ENCODE measurements at regions not wholly inside any gene's neighbourhood (a gene's known extent, or its start where the extent isn't known, plus 50 kb on each side); places are given as distances from the start of the nearest gene placed in this dataset.
"Not testable (repeated sequence)": the region's sequence is repeated elsewhere in the genome, so short reads cannot be mapped to it uniquely, and the experiment has no call there.

DNA sequence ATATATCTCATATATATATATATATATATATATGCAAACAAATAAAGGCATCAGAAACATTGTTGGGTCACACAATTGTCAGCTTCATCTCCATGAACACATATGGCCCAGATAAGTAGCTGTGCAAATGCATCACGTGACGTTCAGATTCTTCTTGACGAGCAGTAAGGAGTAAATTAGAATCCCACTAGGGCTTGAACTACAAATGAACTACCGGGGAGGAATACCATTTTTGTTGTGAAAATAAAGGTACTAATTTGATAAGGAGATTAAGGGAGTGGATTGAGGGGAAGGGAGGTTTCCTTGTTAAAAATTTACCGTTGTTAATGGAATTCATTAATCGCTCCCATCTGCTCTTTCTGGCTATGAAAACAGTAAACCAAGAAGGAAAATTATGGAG is 186.5 kb upstream of the COPS8 start:
- no peak for DNase-seq (ENCODE audit: low read depth in 2 of 2)

DNA sequence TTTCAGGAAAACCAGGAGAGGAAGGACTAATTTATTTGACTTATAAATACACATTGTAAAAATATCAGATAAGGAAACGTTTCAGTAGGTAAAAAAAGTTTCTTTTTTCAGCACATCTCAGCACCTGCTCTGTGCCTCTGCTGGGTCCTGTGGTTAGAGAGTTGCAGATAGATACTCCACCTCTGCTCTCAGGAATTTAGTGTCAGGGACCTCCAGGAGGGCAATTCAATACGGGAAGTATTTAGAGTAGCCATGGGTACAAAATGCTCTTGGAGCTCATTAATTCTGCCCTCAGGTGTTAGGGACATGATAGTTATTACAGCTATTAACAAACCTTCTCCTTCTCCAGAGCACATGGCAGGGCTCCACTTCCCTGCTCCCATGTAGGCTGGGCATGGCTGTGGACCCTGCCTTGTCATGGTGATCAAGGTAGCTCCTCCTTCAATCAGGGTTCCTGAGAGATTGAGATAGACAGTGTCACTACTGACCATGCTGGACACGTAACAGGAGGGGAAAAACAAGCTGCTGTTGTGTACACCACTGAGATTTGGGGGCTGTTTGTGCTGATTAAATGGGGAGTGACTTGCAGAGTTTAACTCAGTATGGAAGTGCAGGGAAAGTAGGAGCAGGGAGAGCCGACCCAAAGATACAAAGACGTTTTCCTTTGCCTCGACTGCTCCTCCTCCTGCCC is 185.6 kb upstream of the COPS8 start:
- DNase-seq (ENCODE audit: low read depth in 2 of 2): no peak

DNA sequence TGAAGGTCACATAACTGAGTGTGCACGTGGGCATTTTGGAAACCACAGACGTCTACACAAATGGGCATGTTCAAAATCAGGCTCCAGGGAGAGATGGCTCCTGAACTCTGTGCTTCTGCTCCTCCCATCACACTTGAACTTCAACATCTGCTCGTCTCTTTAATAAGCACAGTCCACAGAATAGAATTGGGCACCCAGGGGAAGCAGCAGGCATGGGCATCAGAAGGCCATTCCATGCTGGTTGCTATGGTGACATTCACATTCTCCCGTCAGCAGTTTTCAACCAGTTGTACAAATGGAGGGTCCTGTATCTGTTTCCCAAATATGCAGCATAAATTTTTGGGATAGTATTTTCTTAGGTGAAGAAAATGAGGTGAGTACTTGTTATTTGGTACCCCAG is 183.7 kb upstream of the COPS8 start:
- no peak for DNase-seq (ENCODE audit: low read depth in 2 of 2)

DNA sequence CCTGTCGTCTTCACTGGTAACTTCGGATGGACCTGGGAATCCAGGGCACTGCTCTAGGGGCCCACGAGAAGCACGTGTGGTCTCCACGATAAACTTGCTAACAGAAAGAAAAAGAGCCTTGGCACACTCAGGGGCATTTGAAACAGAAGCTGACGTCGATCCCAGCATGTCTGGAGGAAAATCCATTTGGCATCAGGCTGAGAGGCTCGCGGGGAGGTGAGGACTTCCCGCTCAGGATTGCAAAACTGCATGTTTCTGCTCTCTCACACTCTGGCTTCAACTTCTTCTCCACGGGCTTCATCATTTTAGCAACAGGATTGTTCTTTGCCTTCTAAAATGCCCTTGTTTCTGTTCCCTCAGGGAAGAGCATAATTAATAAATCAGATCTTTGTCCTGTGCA is 181.7 kb upstream of the COPS8 start:
- DNase-seq (ENCODE audit: low read depth in 2 of 2): no peak

DNA sequence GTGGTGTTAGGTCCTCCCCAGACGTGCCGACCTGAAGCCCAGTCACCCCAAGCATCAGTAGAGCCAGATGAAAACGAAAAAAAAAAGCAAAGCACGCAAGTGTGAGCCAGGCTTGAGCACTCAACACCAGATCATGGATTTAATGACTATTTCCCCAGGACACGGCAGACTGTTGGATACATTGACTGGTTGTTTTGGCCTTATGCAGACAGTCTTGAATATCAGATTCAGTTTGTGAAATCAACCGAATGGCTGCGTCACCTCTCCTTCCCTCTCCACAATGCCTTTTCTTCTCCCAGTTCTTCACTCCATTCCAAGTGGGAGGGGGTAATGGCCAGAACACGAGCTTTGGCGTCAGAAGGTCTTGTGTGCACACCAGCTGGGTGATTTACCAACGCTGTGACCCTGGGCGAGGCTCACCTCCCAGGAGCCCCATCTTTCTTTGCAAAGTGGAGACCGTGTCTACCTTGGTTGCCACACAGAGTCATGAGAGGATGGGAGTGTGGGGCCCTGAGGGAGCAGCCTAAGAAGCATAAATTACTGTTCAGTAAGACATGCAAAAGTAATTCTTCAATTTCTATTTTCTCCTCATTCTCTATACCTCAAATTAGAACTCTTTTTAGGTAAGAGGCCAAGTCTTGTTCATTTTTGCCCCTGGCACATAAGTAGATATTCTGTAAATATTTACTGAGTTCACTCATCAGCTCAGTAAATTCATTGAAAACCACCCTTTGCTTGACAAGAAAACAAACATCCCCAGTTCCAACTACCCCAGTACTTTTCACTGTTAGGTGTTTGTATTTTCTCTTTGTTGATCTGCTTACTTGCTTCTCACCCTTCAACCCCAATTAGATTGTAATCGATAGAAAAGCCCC is 181.1 kb upstream of the COPS8 start:
- DNase-seq (ENCODE audit: low read depth in 2 of 2): no peak

DNA sequence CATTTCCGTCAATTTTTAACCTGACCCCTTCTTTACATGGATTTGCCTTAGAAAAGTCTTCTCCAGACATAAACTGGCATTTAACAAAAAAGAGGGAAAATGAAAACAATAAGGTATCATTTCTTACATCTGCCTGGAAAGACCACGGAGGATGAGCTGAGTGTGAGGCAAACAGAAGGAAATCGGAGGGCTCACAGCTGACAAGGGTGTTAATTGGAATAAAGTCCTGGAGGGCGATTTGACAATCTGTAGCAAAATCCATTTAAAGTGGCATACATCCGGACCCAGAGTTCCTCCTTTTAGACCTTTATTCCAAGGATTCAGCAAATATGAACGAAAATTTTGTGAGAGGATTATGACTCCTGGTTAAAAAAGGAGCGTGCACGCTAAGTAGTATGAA is 179.7 kb upstream of the COPS8 start:
- no peak for DNase-seq (ENCODE audit: low read depth in 2 of 2)

DNA sequence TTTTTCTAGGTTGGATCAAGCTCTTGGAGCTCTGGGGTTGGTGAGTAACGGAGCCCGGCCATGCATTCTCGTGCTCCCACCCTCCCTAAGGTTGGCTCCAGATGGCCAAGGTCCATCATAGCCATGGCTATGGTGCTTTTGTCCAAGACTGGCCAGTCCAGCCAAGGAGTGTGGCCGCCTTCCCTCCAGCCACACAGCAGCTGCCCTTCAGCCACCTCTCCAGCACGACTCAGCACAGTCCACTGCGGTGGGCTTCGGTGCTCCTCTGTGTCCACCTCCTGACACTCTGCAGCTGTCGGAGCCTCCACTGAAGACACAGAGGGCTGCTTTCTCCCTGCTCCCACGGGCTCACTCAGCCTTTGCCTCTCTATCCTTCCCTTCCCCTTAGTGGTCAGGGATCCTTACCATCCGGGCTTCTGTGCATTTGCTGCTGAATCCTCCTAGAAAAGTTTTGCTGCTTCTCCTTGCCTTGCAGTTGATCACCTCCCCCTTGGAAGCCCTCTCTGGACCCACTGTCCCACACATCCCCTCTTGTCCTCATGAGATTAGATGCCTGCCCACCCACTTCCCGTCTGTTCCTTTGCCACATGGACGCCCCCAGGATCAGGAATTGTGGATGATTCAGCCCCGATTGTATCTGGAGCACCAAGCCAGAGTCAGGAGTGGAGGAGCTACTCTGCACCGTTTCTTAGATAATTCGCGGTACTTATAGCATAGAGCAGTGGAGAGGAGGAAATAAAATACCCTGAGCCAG is 177.1 kb upstream of the COPS8 start:
- no peak for DNase-seq (ENCODE audit: low read depth in 2 of 2)

DNA sequence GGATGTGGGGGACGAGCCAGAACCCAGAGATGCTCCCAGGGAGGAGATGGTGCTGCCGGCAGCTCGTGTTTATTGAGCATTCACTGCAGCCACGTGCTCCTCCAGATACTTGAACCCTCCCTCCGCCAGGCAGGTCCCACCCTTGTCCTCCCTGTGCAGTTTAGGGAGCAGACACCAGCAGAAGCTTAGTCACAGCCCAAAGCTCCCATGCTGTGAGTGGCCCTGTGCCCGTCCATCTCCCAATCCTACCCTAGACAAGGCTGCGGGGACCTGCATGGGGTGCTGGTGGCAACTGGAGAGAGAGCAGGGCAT is 176.5 kb upstream of the COPS8 start:
- no peak for DNase-seq (ENCODE audit: low read depth in 2 of 2)

DNA sequence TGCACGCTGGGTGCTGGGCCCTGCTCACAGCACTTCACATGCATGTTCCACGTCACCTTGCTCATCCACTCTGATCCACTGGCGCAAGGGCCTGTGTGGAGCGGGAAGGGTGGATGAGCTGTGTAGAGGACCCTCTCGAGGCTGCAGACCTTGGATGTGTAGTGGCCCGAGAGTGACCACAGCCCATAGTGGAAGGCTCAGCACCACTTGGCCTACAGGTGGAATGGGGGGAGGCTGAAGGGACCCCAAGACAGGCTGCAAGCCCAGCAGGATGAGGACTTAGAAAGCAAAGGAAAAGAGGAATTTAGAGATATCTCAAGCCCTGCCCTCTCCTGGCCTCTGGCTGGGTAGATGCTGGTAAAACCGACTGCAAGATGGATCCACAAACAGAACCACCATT is 175.9 kb upstream of the COPS8 start:
- no peak for DNase-seq (ENCODE audit: low read depth in 2 of 2)

DNA sequence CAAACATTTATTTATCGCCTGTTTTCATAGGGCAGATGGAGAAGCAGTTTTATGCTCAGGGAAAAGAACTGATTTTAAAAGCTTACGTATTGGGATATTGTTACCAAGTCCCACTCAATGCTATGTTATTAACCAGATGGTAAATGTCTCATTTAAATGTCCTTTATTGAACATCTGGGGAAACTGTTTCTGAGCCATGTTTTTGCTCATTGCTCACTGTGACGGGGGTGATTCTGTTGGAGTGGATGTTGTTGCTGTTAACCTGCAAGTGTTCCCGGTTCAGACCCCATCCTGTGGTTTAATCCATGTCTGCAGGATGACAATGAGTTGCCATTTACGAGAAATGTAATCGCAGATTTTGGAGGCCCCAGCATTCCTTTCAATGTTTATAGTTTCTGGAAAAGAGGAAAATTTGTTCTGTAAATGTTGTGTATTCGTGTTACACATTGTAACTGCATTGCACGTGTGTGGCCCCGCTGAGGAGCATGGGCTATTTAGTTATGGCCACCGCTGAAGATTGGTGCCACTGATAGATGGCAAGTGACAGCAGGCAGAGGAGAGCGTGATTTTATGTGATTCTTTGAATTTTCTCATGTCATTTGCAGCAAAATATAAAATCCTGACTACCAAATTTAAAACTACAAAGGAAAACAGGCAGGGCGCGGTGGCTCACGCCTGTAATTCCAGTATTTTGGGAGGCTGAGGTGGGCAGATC is 174.8 kb upstream of the COPS8 start:
- no peak for DNase-seq (ENCODE audit: low read depth in 2 of 2)

DNA sequence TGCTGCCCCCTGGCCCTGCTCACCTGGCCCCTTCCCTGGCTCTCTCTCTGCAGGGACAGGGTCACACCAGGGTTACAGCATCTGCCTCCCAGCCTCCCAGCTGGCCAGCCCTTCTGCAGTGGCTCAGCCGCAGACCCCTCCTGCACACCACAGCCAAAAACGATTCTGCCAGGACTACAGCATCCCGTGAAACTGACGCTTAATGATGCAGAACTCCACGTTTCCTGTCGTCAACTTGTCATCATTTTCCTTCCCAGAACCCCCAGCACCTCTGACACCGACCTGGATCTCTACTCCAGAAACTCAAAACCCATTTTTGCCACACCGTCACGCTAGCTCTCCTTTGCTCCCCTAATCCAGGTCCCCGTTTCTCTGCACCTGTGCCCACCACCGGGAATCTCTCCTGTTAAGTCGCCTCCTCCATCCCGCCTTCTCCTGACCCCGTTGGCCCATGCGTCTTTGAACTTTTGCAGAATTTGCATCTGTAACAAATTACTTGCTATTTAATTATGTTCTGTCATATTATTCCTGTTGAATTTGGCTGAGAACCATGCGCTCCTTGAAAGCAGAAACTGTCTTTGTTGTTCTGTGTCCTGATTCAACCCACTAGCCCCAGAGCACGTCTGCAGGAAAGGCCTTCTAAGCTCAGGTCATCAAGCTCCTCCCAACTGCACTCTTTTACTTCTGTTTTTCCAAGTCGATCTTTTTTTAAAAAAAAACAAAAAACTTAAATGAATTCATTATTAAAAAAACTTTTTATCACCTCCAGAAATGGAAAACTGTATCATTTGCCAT is 173.2 kb upstream of the COPS8 start:
- DNase-seq (ENCODE audit: low read depth in 2 of 2): no peak

DNA sequence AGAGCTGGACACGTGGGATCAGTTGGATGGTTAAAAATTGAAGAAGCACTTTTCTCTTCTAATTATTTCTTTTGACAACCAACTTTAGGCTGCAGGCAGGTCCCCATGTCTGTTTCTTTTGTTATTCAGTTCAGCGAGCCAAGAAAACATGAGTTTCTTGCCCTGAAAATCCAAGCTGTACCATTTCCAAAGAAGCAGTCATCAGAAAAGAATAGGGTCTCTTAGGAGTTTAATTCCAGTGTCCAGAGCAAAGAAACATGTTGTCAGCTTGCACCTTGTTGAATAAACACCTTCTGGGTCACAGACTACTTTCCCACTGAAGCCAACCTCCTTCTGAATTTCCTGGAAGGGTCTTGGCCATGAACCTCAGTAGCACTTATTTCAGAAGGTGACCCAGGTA is 170.5 kb upstream of the COPS8 start:
- DNase-seq (ENCODE audit: low read depth in 2 of 2): no peak

DNA sequence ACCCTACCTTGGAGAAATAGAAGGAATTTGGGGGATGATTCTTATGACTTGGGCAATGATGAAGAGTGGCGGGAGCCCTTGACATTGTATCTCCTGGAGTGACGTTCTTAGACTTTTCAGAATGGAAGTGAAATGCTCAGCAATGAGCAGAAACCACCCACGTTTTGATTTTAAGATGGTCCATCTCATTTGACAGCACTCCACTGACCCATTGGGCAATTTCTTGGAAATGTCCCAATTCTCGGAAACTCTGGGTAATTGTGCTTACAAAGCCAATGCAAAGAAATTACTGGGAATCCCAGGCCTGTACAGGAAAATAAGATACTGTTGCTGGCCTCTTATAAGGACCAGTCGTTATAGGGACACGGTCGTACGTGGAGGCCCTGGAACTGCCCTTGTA is 170.0 kb upstream of the COPS8 start:
- DNase-seq (ENCODE audit: low read depth in 2 of 2): no peak

DNA sequence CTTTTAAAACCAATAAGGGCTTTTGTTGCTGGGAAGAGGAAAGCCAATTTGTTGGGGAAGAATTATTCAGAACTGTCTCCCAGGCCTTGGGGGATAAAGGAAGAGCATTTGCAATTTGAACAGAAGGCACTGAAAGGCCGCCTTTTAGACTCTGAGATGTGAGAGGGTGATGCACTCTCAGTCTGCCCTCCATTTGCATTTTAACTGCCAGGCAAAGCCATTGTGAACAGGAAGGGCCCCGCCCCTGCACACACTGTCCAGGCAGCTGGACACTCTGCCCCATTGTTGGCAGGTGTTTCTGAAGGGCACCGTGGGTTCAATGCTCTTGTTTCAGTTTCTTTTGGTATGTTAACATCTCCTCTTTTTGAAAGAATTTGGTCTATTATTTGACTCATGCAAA is 169.5 kb upstream of the COPS8 start:
- DNase-seq (ENCODE audit: low read depth in 2 of 2): no peak

DNA sequence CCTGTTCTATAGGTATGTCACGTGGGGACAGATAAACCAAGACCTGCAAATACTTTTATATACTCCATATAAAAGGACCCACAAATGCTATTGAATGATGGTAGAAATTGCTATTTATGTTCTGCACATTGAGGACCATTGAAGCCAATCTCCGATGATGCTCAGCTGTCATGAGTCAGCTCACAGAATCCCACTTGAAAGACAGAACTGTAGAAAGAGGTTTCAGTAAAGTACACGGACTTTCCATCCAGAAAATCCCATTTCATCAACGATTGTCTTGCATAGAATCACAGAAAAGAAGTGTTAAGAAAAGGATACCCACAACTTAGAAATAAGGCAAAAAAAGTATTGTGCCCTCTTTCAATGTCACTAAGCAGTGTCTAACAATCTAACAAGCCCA is 169.0 kb upstream of the COPS8 start:
- DNase-seq (ENCODE audit: low read depth in 2 of 2): no peak

DNA sequence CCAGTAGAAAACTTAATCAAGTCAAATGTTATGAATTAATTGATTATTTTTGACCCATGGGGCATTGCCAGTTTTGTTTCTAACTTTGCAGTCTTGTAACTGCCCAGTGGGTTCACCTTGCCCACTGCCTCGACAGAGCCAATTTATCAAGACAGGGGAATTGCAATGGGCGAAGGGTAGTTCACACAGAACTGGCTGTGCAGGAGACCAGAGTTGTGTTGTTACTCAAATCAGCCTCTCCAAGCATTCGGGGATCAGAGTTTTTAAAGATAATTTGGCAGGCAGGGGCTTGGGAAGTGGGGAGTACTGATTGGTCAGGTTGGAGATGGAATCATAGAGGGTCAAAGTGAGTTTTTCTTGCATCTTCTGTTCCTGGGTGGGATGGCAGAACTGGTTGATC is 168.5 kb upstream of the COPS8 start:
- DNase-seq (ENCODE audit: low read depth in 2 of 2): no peak

DNA sequence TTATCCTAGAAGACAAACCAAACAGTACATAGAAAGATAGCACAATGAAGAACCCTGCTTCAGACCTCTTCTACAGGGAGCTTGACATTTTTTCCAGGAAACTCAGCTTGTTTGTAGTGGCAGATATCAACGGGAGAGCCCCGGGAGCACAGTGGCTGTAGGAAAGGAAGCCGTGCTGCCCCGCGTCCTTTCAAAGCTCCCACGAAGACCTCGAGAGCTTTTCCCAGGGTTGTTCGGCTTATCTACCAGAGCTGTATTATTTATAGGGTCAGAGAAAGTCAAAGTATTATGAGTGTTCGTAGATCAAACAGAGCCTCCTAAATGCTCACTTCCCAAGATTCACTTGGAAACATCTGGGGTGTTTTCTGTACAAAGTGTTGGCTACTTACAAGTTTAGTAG is 167.1 kb upstream of the COPS8 start:
- DNase-seq (ENCODE audit: low read depth in 2 of 2): no peak

DNA sequence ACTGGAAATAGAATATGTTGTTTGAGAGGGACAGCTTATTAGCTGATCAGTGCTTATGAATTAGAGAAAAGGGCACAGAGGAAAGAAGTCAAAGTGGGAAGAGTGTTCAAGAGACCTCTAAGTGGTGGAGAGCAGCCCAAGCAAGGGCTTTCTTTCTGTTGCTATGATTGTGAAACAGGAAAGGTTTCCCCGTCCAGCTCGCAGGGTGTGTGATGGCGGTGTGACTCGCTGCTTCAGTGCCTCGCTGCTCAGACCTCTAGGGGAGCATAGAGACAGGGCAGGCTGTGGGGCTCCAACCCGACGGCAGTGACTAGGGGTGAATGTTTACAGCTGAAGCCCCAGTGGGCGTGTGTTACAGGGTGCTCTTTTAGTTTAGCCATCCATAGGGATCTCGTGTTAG is 166.5 kb upstream of the COPS8 start:
- no peak for DNase-seq (ENCODE audit: low read depth in 2 of 2)

DNA sequence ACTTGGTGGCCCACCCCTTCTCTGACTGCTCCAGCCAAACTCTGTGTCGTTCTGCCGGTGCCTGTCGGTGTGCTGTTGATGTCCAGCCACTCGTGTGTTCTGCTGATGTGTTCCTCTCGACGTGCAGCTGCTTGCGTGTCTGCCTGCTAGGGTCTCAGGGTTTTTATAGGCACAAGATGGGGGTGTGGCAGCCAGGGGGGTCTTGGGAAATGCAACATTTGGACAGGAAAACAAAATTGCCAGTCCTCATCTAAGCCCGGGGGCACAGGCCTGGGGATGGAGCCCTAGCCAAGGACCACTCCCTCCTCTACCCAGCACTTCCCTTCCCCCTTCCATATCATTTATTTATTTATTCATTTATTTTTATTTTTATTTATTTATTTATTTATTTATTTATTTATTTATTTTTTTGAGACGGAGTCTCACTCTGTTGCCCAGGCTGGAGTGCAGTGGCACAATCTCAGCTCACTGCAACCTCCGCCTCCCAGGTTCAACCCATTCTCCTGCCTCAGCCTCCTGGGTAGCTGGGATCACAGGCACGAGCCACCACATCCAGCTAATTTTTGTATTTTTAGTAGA is 165.8 kb upstream of the COPS8 start:
- not testable (repeated sequence) for DNase-seq (ENCODE audit: low read depth in 2 of 2)

DNA sequence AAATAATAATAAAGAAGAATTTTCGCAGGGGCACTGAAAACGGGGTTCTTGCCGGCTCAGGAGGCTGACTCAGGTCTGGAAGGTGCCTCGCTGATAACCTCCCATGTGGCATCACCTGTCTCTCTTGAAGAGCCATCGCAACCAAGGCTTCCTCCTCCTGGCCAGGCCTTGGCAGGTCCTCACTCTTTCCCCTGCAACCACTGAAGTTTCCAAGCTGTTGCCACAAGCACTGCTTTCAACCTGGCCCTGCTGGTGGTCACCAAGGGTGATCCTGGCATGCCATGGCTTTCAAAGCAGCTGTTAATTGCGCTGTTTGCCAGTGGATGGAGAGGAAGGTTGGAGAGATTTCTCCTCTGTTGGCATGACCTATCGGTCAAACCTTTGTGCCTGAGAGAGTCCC is 163.6 kb upstream of the COPS8 start:
- DNase-seq (ENCODE audit: low read depth in 2 of 2): no peak

DNA sequence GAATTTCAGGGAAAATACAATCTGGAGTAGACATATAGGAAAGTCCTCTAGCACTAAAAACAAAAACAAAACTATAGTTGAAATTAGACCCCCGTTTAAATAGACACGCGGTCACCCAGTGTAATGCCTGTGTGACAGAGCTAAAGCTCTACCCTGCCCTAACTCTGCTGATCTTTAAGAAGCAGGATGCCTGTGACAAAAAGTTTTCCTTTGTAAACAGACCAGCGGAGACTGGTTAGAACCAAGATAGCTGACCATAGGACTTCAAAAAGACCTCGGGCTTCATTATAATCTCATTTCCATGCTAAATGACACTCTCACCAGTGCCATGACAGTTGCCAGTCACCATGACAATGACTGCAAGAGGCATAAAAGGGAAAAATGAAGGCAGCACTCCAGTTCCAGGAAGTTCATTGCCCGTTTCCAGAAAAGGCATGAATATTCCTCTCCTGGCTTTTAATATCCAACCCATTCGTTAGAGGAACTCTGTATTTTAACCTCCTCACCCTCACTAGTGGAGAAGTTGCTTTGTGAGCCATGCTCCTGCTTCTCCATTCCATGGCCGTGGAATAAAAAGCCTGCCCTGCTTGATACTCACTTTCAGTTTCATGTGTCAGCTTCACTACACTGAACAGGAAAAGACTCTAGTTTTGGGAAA is 157.2 kb upstream of the COPS8 start:
- DNase-seq (ENCODE audit: low read depth in 2 of 2): no peak

Data from stimulated activated CD8-positive, alpha-beta memory T cell treated with anti-CD3 and anti-CD28 coated beads, Interleukin-7, amount 100 ng/mL, for 4 hours (primary cell).